ENCODE measurements at regions not wholly inside any gene's neighbourhood (a gene's known extent, or its start where the extent isn't known, plus 50 kb on each side); places are given as distances from the start of the nearest gene placed in this dataset.

DNA sequence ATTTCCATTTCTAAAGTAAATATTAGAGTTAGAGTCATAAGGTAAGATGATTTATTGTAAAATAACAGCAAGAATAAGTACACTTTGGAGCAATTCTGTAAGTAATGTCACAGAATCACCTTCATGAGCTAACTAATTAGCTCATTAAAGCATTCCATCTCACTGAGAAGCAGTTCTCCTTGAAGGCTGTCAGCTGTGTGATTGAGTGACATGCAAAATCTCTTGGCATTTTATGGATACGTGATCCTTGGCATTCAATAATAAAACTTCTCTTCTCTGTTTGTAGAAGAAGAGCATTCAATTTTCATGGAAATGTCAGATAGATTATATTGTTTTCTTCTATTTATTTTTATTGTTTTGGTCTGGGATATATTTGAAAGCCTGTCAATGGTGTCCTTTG lies 1389.3 kb downstream of the GATA3 start:
- TF ChIP-seq, protein P1, sequence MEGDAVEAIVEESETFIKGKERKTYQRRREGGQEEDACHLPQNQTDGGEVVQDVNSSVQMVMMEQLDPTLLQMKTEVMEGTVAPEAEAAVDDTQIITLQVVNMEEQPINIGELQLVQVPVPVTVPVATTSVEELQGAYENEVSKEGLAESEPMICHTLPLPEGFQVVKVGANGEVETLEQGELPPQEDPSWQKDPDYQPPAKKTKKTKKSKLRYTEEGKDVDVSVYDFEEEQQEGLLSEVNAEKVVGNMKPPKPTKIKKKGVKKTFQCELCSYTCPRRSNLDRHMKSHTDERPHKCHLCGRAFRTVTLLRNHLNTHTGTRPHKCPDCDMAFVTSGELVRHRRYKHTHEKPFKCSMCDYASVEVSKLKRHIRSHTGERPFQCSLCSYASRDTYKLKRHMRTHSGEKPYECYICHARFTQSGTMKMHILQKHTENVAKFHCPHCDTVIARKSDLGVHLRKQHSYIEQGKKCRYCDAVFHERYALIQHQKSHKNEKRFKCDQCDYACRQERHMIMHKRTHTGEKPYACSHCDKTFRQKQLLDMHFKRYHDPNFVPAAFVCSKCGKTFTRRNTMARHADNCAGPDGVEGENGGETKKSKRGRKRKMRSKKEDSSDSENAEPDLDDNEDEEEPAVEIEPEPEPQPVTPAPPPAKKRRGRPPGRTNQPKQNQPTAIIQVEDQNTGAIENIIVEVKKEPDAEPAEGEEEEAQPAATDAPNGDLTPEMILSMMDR (optimal IDR thresholded peaks at IDR 0.05 in 1 of 3, IDR thresholded peaks at IDR 0.05 in 1 of 3, conservative IDR thresholded peaks at IDR 0.05 in 1 of 3; ENCODE audit: extremely low read depth in 1 of 3, insufficient read depth in 2 of 3, low read length in 3 of 3): no peak
- TF ChIP-seq EZH2 (IDR thresholded peaks at IDR 0.05; ENCODE audit: low read length): no peak
